ENCODE measurements at regions not wholly inside any gene's neighbourhood (a gene's known extent, or its start where the extent isn't known, plus 50 kb on each side); places are given as distances from the start of the nearest gene placed in this dataset.

DNA sequence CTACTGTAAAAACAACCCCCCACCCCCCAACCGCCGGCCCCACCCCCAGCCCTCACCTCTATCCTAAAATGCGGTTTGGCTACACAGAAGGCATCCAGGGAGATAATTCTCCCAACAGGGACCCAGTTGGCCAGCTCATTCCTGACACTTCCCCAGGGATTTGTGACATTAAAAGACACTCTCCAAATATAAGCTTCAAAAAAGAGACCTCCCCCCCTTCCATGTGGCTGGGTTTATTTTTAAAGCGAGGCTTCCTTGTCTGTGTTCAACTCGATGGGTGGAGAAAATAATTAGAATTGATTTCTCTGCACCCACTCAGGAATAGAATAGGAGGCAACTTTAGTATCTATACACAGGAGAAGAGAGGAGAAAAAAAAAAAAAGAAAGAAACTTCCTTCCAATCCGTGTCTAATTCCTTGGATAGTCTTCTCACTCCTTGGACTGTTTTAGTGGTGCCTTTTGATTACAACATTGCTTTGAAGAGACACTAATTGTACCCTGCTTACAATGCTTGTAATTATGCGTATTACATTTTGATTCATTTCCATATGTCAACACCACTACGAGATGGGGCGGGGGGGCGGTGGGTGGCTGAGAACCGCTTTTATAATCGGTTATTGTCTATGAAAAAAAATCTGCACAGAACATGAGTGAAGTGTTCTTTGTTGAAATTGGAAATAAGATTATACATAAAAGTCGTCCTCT is 500.4 kb downstream of the MIAT start:
- no peak overlapping the region for H2AK5ac ChIP-seq (ENCODE audit: low read depth, low read length)
- no peak overlapping the region for H3K4me3 ChIP-seq (ENCODE audit: extremely low read depth in 1 of 4, insufficient read depth in 2 of 4, low read depth in 3 of 4, low read length in 4 of 4)
- H4K5ac ChIP-seq (ENCODE audit: insufficient read length, low read depth, low read length), result no peak overlapping the region
- H3K4me1 ChIP-seq (replicated peaks in 1 of 4; ENCODE audit: control insufficient read depth in 3 of 4, insufficient read depth in 4 of 4, low read length in 3 of 4), result peaks cover 2 to 6% (median 3%) of the 10 kb centered on the region in 4 experiments; a peak in 4 of 7 replicates
- H2BK20ac ChIP-seq (ENCODE audit: low read length), result no peak overlapping the region
- no peaks in the 10 kb centered on the region; the same call in 1 of the 2 replicates for H3K79me1 ChIP-seq (ENCODE audit: low read depth, low read length)
- H4K91ac ChIP-seq (replicated peaks; ENCODE audit: insufficient read length, low read length), result no peak overlapping the region
- 82% methylated on average over 13 of the region's 13 CpGs; no CpG with 5 or more reads in 1 of the 2 experiments for WGBS, 2 experiments (ENCODE audit: extremely low coverage in 1 of 2, insufficient coverage in 1 of 2, insufficient read length in 1 of 2, insufficient replicate concordance in 2 of 2, low coverage in 1 of 2, low lambda C conversion rate in 2 of 2, missing lambda C conversion rate in 1 of 2)
- H3K4me2 ChIP-seq (ENCODE audit: insufficient read depth in 1 of 2, low read depth in 2 of 2, low read length in 2 of 2), result no peak overlapping the region
- no peak for DNase-seq (ENCODE audit: low read depth in 1 of 2, low spot score in 2 of 2)
- no peak overlapping the region for H3K4ac ChIP-seq (replicated peaks; ENCODE audit: insufficient read length, low read depth, low read length)
- no peaks in the 10 kb centered on the region for H4K20me1 ChIP-seq (replicated peaks in 1 of 2; ENCODE audit: control insufficient read depth in 1 of 2, insufficient read depth in 2 of 2, low read length in 2 of 2)
- H3K79me2 ChIP-seq (ENCODE audit: control insufficient read depth in 1 of 2, insufficient read depth in 2 of 2, low read length in 2 of 2), result no peaks in the 10 kb centered on the region
- H2AFZ ChIP-seq (ENCODE audit: low read length), result no peak overlapping the region
- no peak overlapping the region for H3K27ac ChIP-seq (ENCODE audit: low read depth, low read length)
- H3K18ac ChIP-seq (ENCODE audit: extremely low read depth, low read length), result no peak overlapping the region
- CTCF ChIA-PET (ENCODE audit: partially characterized antibody), result interaction anchor here (0.7 kb wide), 1 partner anchor 194 kb away, joined by 3 read pairs; no protein-coding TSS in a partner anchor
- no peaks in the 10 kb centered on the region for H3K36me3 ChIP-seq (ENCODE audit: control insufficient read depth in 2 of 4, insufficient read depth in 4 of 4, low read length in 3 of 4)
- no peak for FAIRE-seq
- H3K27me3 ChIP-seq (replicated peaks in 1 of 4; ENCODE audit: control insufficient read depth in 3 of 4, extremely low read depth in 1 of 4, insufficient read depth in 3 of 4, low read length in 3 of 4), result peaks cover 0 to 2% (median 0%) of the 10 kb centered on the region in 4 experiments; a peak in 2 of 7 replicates
- H3K23ac ChIP-seq (ENCODE audit: insufficient read length), result no peak overlapping the region
- no peak overlapping the region for H3K9ac ChIP-seq (replicated peaks in 1 of 4; ENCODE audit: extremely low read depth in 1 of 4, low read depth in 3 of 4, low read length in 3 of 4)
- H3K14ac ChIP-seq (ENCODE audit: insufficient read length), result no peak overlapping the region
- H3K23me2 ChIP-seq (ENCODE audit: low read depth, low read length), result no peaks in the 10 kb centered on the region
- H2BK15ac ChIP-seq (ENCODE audit: low read length), result no peak overlapping the region
- H4K8ac ChIP-seq (ENCODE audit: extremely low read depth, insufficient read depth, low read length), result no peak overlapping the region
- no peak overlapping the region for H2BK12ac ChIP-seq (ENCODE audit: low read depth, low read length)
- no peak overlapping the region for H2BK120ac ChIP-seq (replicated peaks; ENCODE audit: low read depth, low read length)
- H3K56ac ChIP-seq (replicated peaks; ENCODE audit: insufficient read length, low read depth, low read length), result no peak overlapping the region
- POLR2A ChIA-PET (ENCODE audit: partially characterized antibody), result no interaction called here
- H2BK5ac ChIP-seq (ENCODE audit: low read depth, low read length), result no peak overlapping the region
- H3K9me3 ChIP-seq (ENCODE audit: insufficient read depth in 2 of 2, low read depth in 1 of 2, low read length in 1 of 2), result no peaks in the 10 kb centered on the region; a peak in 1 of 4 replicates

All from H1 (cell line).